Bone marrow (tissue), 2 donors: ENCODE measurements at regions not wholly inside any gene's neighbourhood (a gene's known extent, or its start where the extent isn't known, plus 50 kb on each side); places are given as distances from the start of the nearest gene placed in this dataset.
"Not testable (repeated sequence)": the region's sequence is repeated elsewhere in the genome, so short reads cannot be mapped to it uniquely, and the experiment has no call there.

Experiments
- DNase-seq, 2 donors: peaks; one replicate each; lab custom pipeline; 2025; lab: John Stamatoyannopoulos, UW

- no peak for DNase-seq
Measured at GRCh38 chr15:26260517-26261133, 397.5 kb upstream of the ATP10A start.

GRCh38 chr15:26259581-26259980, 396.5 kb upstream of the ATP10A start:
- DNase-seq = no peak

- DNase-seq = not testable (repeated sequence)
Measured at GRCh38 chr15:26244782-26245181, 381.7 kb upstream of the ATP10A start.

DNA sequence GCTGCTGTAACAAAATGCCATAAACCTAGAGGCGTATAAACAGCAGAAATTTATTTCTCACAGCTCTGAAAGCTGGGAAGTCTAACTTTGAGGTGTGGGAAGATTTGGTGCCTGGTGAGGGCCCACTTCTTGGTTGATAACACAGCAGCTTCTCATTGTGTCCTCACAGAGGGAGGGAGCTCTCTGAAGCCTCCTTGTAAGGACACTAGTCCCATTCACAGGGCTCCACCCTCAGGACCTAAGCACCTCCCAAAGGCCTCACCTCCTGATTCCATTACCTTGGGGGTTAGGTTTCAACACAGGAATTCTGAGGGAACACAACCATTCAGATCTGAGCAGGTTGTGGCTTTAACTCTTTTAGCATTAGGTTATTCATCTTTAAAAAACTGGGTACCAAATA, 380.3 kb upstream of the ATP10A start:
- no peak for DNase-seq

DNA sequence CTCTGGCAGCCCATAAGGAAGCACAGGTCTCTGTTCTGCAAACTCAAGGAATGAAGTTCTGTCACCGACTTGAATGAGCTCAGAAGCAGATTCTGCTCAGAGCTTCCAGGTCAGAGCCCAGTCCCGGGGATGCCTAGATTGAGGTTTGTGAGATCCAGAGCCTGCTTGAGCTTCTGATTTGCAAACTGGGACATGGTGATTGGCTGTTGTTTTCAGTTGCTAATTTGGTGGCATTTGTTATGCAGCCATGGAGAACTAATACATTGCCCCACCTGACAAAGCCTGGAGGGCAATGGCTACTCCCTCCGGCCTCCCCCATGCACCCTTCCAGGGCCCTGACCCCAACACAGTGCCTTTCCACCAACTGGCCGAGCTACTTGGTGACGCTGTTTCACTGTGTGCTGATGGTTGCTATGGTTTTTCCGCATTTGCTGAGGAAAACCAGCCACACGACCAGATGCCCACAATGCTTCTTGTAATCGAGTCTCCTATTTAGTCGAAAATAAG, 379.5 kb upstream of the ATP10A start:
- no peak for DNase-seq

DNA sequence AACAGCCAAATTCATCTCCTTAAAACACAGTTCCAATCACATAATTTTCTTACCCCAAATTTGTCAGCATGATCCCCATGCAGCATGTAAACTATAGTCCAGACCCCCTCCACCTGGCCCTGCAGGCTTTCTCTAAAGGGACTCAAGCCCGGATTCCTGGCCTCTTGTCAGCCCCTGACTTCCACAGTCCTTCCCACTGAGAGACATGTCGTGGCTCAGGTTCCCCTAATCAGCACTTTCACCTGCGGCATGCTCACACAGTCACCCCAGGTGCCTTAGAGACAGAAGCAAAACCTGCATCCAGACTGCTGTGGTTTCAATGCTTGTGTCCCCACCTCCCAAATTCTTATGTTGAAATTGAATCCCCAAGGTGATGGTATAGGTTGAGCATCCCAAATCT, 372.7 kb upstream of the ATP10A start:
- DNase-seq = no peak

DNA sequence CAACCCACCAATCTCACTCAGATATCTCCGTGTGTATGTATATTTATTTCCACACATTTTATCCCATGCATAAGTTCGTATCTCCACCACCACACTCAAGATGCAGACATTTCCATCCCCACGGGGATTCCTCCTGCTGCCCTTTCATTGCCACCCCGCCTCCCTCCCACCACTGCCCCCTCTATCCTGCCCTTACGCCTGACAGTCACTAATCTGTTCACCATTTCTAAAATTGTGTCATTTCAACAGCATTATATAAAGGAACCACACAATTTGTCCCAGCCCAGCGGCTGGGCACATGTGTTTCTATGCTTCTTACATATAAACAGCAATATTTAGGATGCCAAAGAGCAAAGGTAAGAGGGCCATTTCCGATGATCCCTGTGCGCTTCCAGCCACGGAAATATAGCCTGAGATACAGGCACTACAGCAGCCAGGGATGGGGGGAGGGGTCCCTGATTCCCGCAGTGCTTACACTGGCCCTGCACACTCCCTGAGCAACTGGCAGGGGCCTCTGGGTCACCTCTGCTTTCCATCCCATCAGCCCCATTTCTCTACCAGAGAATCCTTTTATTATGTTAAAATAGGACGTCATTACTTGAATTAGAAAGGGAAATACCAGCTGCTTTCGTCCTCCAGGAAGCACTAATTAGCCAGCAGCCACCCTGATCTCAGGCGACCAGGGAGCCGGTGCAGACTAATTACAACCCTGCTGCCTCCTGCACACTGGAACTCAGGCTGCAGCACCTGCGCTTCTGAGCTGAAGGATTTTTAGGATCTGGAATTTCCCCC, 372.0 kb upstream of the ATP10A start:
- DNase-seq = no peak

GRCh38 chr15:26232691-26233090, 369.6 kb upstream of the ATP10A start:
- DNase-seq = no peak

DNA sequence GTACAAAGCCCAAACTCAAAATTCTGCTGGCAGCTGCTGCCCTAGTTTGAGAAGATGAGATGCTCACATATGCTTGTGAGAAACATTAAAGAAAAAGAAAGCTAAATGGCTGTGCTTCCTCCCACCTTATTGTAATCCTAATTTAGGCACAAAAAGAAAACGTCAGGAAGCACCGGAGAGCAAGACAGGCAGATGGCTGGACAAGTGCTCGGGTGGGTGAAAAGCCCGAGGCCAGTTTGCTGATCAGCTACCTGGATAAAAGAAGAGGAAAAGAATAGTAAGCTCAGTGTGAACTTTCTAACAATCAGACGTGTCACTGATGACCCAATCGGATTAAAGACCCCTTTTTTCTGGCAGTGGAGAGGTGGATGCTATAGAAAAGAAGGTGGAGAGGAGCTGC, 368.0 kb upstream of the ATP10A start:
- DNase-seq = no peak

GRCh38 chr15:26224266-26224665, 361.1 kb upstream of the ATP10A start:
- DNase-seq = no peak

- no peak for DNase-seq
Measured at GRCh38 chr15:26223720-26224119, 360.6 kb upstream of the ATP10A start.

DNA sequence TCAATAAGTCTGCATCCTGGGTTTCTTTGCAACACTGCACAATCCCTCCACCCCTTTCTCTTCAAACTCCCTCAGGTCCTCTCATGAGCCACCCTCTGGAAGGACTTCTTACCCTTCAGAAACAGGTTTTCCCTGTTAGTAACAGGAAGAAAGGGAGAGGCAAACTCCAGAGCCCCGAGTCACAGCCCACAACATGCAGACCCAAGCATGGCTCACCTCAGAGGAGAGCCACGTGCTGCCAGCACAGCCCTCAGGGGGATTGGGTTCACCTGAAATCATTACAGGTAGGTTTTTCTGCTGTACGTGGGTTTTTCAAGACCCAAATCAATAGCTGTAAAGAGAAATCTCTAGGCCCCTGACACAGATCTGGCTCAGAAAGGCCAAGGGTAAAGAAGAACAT, 359.7 kb upstream of the ATP10A start:
- no peak for DNase-seq

DNA sequence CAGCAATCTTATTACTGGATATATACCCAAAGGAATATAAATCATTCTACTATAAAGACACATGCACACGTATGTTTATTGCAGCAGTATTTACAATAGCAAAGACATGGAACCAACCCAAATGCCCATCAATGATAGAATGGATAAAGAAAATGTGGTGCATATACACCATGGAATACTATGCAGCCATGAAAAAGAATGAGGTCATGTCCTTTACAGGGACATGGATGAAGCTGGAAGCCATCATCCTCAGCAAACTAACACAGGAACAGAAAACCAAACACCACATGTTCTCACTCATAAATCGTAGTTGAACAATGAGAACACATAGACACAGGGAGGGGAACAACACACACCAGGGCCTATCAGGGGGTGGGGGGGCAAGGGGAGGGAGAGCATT, 353.9 kb upstream of the ATP10A start:
- not testable (repeated sequence) for DNase-seq

DNA sequence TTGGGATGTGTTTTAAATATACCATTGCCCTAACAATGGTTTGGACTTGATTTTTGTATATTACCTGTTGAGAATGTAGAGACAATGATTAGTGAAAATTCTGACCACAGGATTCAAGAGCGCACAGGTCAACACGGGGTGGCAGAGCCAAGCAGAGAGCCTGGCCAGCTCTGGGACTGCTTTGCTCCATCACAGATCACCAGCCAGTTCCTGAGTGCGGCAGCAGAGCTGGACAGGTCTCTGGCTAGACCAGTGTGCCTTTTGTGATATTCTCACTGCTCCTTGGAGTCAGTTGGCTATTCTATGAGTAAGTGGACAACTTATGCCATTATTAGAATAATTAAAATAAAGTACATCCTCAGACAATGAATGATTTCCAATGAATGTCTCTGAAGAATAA, 351.2 kb upstream of the ATP10A start:
- DNase-seq = no peak

- no peak for DNase-seq
Measured at GRCh38 chr15:26213427-26213826, 350.3 kb upstream of the ATP10A start.

GRCh38 chr15:26212109-26212508, 349.0 kb upstream of the ATP10A start:
- DNase-seq = no peak

DNA sequence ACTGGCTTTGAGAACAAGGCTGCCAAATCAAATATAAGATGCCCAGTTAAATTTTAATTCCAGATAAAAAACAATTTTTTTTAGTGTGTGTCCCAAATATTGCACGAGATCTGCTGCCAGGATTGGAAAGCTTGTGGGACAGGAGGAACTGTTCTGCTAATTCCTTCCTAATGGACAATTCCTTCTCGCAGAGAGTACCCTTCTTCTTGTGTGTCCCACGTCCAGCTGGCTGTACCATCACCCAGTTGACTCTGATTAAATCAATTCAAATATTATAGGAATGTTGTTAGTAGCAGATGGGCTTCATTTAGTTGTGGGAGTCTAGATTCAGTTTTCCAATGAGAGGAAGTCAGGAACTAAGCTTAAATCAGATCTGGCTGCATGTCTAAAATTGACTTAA, 347.9 kb upstream of the ATP10A start:
- no peak for DNase-seq

DNA sequence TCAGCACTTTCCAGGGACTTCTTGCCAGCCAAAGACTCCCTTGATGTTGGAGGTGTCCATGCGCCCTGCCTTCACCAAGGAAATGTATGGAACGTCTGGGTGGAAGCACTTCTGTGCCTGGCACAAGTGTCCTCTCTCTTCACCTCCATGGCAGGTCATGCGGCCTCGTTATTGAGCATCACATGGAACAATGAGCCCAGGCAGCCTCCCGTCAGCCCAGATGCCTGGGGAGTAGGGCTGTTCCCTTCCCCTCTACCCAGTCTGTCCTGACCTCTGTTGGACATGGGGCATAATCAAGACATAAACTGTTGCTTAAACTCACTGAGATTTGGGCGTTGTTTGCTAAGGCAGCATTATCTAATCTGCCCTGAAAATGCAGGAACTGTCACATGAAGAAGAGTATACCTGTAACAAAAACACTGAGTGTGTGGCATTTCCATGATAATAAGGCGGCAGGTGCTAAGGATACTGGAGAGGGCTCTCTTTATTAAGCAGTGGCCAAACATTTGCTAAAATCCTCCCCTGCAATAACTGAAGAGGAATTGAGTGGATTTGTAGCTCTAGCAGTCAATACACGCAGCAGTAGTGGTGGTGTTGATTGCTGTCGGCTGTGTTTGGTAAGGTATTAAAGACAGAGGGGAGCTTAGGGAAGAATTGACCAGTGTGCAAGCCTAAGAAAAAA, 338.2 kb upstream of the ATP10A start:
- DNase-seq = no peak

GRCh38 chr15:26200427-26200826, 337.3 kb upstream of the ATP10A start:
- no peak for DNase-seq

DNA sequence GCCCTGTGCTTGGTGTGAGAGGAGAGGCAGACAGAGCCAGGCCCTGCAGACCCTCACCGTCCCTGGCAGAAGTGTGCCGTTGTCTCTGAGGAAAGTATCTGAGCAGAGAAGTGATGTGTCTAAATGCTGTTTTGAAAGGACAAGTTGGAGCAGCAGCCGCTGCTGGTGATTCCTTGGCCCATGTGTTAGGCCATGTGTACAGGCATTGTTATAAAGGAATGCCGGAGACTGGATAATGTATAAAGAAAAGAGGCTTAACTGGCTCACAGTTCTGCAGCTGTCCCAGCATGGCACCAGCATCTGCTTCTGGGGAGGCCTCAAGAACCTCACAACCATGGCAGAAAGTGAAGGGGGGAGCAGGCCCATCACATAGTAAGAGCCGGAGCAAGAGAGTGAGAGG, 334.6 kb upstream of the ATP10A start:
- no peak for DNase-seq

DNA sequence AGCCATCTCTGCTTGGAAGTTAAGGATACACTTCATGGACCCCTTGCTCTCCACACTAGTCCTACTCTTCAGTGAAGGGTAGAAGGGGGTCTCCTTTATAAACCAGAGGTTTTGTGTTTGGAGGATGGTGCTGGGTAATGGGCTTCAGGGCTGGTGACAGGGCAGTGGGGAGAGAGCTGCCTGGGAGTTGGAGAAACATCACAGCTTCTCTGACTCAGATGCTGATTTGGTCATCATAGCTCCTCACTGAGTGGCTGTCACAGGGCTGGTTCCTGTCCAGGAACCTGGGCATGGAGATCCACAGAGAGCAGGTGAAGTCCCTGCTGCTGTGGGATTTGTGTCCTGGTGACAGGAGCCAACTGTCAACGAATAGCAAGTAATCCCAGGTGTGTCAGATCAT, 333.9 kb upstream of the ATP10A start:
- no peak for DNase-seq

- no peak for DNase-seq
Measured at GRCh38 chr15:26191193-26191592, 328.1 kb upstream of the ATP10A start.

DNA sequence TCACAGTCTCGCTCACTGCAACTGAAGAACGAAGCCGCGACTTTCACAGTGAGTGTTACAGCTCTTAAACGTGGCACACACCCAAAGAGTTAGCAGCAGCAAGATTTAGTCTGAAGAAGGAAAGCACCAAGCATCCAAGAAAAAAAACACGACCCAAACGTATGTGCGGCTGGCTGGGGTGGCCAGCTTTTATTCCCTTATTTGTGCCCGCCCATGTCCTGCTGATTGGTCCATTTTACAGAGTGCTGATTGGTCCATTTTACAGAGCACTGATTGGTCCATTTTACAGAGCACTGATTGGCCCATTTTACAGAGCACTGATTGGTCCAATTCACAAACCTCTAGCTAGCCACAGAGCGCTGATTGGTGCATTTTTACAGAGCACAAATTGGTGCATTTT, 323.0 kb upstream of the ATP10A start:
- DNase-seq = not testable (repeated sequence)
